ENCODE measurements at regions not wholly inside any gene's neighbourhood (a gene's known extent, or its start where the extent isn't known, plus 50 kb on each side); places are given as distances from the start of the nearest gene placed in this dataset.

GRCh38 chr1:193649587-193649986, 463.2 kb upstream of the B3GALT2 start:
- DNase-seq (ENCODE audit: low read depth, low spot score): no peak

GRCh38 chr1:193634876-193635275, 448.5 kb upstream of the B3GALT2 start:
- no peak for DNase-seq (ENCODE audit: low read depth, low spot score)

DNA sequence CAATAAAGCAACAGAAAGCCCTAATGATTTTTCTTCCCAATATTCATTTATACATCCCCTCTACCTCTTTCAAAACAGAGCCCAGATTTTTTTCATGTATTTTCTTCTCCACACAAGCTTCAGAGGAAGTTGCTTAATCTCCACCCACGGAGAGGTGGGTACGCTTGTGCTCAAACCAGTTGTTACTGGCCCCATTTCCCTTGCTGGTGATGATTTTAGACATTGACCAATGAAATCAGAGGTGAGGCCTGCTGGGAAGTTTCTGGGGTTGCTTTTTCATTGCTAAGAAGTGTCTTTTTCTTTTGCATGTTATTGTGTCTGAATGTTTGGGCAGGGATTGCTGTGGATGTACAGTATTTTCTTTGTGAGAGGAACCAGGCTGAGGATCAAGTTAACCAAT, 448.1 kb upstream of the B3GALT2 start:
- DNase-seq (ENCODE audit: low read depth, low spot score): no peak

DNA sequence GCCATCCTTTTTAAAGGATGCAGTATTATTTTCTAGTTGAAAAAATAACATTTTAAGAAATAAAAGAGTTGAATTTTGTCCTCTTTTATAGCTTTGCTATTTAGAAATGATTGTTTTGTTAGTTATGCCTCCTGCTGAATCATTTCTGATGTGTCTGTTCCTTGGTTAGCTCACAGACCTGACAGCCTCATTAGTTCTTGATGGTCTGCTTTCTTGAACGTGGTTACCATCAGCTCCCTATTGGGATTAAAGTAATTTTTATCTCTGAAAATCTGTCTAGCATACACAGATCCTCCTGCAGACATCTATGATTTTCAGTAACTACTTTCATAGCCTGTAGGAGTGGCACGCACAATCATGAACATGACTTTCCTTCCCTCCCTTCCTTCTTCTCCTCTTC, 447.6 kb upstream of the B3GALT2 start:
- no peak for DNase-seq (ENCODE audit: low read depth, low spot score)

DNA sequence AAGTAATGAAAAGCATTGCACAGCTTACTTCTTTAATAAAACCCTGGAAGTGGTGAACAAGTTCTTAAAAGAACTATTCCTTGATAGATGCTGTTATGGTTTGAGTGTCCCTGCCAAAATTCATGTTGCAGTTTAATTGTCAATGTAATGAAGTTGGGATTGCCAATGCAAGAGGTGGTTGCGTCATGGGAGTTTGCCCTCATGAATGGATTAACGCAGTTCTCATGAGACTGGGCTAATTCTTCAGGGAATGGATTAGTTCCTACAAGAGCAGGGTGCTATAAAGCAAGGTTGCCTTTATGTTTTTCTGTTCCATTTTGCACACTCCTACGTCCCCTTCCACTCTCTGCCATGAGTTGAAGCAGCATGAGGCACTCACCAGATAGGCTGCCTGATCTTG, 446.7 kb upstream of the B3GALT2 start:
- DNase-seq (ENCODE audit: low read depth, low spot score): no peak

DNA sequence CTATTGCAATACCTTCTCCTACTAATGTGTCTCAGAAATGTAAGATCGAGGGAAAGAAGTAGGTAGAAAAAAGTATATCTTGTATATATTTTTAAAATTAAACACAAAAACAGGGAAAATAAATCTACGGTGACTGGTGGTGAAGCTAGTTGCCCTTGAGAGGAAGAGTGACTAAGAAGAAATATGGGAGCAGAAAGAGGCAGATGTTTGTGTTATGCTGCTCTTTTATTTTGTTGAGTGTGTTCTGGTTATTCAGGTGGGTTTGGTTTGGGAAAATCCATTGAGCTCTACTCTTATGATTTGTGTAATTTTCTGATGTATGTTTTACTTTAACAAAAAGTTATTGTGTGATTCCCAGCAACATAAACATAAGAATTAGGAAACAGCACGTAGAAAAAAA, 444.9 kb upstream of the B3GALT2 start:
- DNase-seq (ENCODE audit: low read depth, low spot score): no peak

- no peak for DNase-seq (ENCODE audit: low read depth, low spot score)
Measured at GRCh38 chr1:193629875-193630274, 443.5 kb upstream of the B3GALT2 start.

GRCh38 chr1:193626695-193627094, 440.3 kb upstream of the B3GALT2 start:
- DNase-seq (ENCODE audit: low read depth, low spot score): no peak

- DNase-seq (ENCODE audit: low read depth, low spot score): no peak
Measured at GRCh38 chr1:193625255-193625654, 438.8 kb upstream of the B3GALT2 start.

DNA sequence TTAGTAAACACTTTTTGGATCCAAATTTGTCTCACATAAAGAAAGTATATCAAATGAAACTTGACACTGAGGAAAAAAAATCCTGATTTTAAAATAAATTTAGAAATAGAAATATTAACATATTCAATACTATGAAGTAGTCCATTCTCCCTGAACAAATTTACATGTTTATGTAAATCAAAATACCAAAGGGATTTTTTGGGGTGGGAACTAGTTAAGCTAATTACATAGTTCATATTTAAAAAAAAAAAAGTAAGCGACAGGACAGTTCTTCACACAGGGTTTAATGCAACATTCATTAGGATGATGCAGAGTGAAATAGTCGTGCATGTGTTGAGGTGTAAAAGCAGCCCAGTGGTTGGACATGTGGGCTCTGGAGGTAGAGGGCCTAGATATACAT, 433.5 kb upstream of the B3GALT2 start:
- no peak for DNase-seq (ENCODE audit: low read depth, low spot score)

GRCh38 chr1:193614817-193615216, 428.4 kb upstream of the B3GALT2 start:
- no peak for DNase-seq (ENCODE audit: low read depth, low spot score)

DNA sequence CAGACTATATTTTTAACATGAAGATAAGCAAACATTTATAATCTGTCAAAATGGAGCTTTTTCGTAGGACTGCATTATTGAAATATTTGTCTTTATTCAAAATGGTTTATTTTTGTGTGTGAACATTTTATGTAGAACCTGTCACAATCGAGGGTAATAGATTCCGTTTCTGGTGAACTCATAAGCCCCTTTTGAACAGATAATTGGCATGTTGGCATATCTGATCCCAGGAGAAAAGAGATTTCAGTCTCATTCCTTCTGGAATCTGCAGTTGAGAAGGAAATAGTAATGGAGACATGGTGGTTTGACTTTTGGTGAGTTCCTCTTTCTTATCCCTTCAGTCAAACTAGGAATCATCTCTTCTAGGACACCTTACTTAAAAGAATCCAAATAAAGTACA, 427.9 kb upstream of the B3GALT2 start:
- DNase-seq (ENCODE audit: low read depth, low spot score): no peak

DNA sequence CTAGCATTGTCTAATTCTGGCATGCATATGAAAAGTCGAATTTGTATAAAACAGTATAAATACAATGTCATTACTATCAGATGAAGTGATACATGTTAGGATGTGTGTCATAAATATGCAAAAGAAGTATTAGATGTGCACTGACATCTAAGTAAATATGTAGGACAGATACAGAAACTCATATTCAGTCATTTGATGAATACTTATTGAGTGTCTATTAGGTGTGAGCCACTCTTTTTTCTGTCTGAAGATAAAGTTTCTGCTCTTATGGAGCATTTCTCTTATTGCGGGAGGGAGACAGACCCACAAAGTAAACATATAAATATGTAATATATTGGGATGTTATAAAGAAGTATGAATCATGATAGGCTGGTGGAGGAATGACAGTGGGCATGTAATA, 426.6 kb upstream of the B3GALT2 start:
- DNase-seq (ENCODE audit: low read depth, low spot score): no peak

DNA sequence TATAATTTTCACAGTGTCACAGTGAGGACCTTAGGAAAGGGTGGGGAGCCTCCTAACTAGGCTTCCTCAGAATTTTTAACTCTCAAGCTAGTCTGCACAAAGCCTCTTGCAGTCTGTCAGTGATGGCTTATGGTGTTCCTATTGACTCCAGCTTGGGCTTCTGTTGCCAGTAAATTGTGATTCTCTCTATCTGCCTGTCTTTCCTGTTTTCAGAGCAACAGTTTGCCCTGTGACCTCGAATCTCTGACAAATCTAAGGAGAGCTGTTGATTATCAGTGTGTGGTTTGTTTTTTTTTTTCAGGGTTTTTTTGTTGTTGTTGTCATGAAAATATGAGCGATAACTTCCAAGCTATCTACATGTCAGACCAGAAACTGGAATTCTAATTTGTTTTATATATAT, 423.2 kb upstream of the B3GALT2 start:
- no peak for DNase-seq (ENCODE audit: low read depth, low spot score)

- no peak for DNase-seq (ENCODE audit: low read depth, low spot score)
Measured at GRCh38 chr1:193607787-193608186, 421.4 kb upstream of the B3GALT2 start.

DNA sequence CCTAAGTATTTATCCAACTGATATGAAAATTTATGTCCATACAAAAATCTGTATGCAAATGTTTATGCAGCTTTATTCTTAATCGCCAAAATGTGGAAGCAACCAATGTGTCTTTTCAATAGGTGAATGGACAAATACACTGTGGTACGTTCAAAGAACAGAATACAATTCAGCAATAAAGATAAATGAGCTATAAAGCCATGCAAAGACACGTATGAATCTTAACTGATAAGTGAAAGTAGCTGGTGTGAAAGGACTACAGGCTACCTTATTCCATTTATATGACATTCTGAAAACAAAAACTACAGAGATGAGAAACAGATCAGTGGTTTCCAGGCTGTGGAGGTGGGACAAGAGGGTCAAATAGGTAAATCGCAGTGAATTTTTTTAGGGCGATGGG, 419.6 kb upstream of the B3GALT2 start:
- no peak for DNase-seq (ENCODE audit: low read depth, low spot score)

- DNase-seq (ENCODE audit: low read depth, low spot score): no peak
Measured at GRCh38 chr1:193602705-193603104, 416.3 kb upstream of the B3GALT2 start.

GRCh38 chr1:193593147-193593885, 406.9 kb upstream of the B3GALT2 start:
- DNase-seq (ENCODE audit: low read depth, low spot score): no peak

- no peak for DNase-seq (ENCODE audit: low read depth, low spot score)
Measured at GRCh38 chr1:193592317-193592716, 405.9 kb upstream of the B3GALT2 start.

DNA sequence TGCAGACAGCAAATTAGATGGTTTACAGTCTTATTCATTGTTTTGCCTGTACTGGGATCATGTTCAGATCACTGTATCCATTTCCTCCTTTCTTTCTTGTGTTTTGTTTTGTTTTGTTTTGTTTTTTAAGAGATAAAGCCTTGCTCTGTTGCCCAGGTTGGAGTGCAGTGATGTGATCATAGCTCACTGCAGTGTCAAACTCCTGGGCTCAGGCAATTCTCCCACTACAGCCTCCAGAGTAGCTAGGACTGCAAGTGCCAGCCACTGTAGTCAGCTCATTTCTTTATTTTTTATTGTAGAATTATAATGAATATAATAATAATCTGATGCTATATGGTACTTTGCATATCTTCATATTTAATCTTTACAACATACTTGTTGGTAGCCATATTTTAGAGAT, 403.7 kb upstream of the B3GALT2 start:
- DNase-seq (ENCODE audit: low read depth, low spot score): no peak

DNA sequence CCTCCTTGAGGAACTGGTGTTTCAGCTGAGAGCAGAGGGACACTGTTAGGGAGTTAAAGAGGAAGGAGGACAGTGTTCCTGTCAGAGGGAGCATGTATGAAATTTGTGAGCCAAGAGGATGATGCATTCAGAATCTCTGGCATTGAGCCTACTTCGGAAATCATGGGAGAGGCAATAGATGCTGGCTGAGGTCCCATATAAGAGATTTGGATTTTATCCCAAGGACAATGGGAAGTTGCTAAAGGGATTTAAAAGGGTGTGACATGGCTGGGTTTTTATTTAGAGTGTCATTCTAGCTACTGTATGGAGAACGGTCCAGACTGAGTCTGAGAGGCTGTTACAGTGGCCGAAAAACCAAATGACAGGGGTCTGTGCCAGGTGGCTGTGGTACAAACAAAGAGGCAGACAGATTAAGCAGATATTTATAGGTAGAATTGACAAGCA, 403.2 kb upstream of the B3GALT2 start:
- no peak for DNase-seq (ENCODE audit: low read depth, low spot score)

GRCh38 chr1:193588311-193589082, 402.1 kb upstream of the B3GALT2 start:
- no peak for DNase-seq (ENCODE audit: low read depth, low spot score)

DNA sequence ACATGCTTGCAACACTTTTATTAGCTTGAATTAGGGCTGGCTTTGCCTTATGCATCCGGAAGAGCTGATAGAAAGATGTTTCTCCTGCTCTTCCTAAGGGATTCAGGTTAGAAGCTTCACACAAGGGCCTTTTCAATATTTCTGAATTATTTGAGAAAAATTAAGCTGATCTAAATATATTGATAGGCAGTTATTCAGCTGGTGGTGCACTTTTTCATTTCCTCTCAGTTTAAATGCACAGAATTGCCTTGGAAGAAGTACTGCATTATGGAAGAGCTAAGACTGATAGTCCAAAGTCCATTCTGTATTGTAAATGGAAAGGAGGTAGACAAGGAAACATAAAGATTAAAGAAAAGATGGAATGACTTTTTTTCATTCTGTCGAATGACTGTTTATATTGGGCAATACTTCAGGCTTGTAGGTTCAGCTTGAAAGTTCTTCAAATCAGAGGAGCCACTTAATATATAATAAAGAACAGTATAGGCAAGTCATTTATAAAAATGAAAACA, 398.4 kb upstream of the B3GALT2 start:
- no peak for DNase-seq (ENCODE audit: low read depth, low spot score)
